ENCODE measurements at regions not wholly inside any gene's neighbourhood (a gene's known extent, or its start where the extent isn't known, plus 50 kb on each side); places are given as distances from the start of the nearest gene placed in this dataset.
A peak's percentile ranks its signal among the peaks of the same experiment; 100 is the strongest.

DNA sequence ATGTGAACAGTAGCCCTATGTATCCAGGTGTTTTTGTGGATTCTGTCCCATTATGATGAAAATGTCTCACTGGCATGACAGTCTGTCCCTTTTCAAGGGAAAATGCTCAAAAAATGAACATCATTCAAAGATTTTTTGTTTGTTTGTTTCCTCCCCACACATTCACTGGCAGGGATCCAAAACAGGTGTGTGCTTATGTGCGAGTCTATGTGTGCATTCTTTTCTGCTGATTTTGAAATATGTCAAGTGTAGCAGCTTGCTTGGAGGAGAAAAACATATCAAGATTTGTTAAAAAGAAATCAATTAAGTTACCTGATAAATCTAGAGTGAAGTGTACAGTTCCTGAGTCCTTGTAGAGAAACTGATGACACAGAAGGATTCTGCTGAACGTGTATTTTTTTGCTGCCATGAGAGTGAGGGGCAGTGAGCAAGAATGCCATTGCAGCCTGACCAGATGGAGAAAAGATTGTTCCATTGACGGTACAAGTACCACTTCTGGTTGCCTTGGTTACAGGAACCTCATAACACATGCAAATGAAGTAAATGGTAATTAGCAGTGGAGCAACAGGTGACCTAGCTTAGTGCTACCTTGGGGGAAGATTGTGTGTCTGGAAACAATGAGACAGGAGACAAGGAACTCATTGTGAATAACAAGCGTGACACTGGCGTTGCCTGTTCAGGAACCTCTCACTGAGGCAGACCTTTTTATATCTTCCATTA is 277.4 kb upstream of the PHYHIPL start:
- H3K9me3 ChIP-seq, result no peaks in the 10 kb centered on the region
- DNase-seq (no peak), ATAC-seq (peak; percentile 61 to 62)
- H3K4me3 ChIP-seq, result no peak overlapping the region
- no peak overlapping the region for H3K27ac ChIP-seq
- intact Hi-C loops (cut with DNase I), result no loop called here
- no peaks in the 10 kb centered on the region for H3K27me3 ChIP-seq (ENCODE audit: low read depth)
- no peaks in the 10 kb centered on the region for H3K36me3 ChIP-seq
- TF ChIP-seq, protein P1, sequence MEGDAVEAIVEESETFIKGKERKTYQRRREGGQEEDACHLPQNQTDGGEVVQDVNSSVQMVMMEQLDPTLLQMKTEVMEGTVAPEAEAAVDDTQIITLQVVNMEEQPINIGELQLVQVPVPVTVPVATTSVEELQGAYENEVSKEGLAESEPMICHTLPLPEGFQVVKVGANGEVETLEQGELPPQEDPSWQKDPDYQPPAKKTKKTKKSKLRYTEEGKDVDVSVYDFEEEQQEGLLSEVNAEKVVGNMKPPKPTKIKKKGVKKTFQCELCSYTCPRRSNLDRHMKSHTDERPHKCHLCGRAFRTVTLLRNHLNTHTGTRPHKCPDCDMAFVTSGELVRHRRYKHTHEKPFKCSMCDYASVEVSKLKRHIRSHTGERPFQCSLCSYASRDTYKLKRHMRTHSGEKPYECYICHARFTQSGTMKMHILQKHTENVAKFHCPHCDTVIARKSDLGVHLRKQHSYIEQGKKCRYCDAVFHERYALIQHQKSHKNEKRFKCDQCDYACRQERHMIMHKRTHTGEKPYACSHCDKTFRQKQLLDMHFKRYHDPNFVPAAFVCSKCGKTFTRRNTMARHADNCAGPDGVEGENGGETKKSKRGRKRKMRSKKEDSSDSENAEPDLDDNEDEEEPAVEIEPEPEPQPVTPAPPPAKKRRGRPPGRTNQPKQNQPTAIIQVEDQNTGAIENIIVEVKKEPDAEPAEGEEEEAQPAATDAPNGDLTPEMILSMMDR (IDR thresholded peaks at IDR 0.05), result no peak
- no peaks in the 10 kb centered on the region for H3K4me1 ChIP-seq

DNA sequence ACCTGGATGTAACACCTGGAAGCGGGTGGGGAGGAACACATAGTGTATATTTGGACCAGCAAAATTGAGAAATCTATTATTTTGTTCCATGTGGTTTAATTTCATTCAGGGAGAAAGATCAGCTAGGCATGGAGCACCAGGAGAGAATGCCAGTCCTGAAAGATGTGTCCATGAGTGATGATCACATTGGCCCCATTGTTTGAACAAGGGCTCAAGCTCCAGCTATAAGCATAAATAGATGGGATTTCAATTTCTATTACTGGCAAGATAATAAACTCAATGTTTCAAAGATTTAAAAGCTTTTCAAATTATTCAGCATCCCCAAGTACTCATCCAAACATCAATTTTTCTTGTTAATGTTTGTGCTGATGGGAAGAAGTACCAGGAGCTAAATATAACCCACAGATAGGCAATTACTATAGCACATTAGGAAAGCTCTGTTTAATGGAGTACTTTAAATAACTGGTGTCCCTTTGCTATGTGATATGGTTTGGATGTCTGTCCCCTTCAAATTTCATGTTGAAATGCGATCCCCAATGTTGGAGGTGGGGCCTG is 275.3 kb upstream of the PHYHIPL start:
- Histone ChIP-seq H3K9me3 (no peaks in the 10 kb centered on the region), H3K27ac (no peak overlapping the region), H3K27me3 (ENCODE audit: low read depth) (no peaks in the 10 kb centered on the region), H3K4me1 (no peaks in the 10 kb centered on the region), H3K36me3 (no peaks in the 10 kb centered on the region), H3K4me3 (no peak overlapping the region)
- DNase-seq, result no peak
- intact Hi-C loops (cut with DNase I), result no loop called here
- ATAC-seq, result no peak
- TF ChIP-seq, protein P1 (IDR thresholded peaks at IDR 0.05), result no peak

- Histone ChIP-seq H3K4me3 (no peak overlapping the region), H3K4me1 (no peaks in the 10 kb centered on the region), H3K9me3 (no peaks in the 10 kb centered on the region), H3K27ac (no peak overlapping the region), H3K36me3 (no peaks in the 10 kb centered on the region), H3K27me3 (ENCODE audit: low read depth) (no peaks in the 10 kb centered on the region)
- intact Hi-C loops (cut with DNase I), result no loop called here
- TF ChIP-seq, protein P1 (IDR thresholded peaks at IDR 0.05), result no peak
- no peak for ATAC-seq
- DNase-seq, result no peak
These were observed 273.4 kb upstream of the PHYHIPL start for GRCh38 chr10:58903071-58903470.

DNA sequence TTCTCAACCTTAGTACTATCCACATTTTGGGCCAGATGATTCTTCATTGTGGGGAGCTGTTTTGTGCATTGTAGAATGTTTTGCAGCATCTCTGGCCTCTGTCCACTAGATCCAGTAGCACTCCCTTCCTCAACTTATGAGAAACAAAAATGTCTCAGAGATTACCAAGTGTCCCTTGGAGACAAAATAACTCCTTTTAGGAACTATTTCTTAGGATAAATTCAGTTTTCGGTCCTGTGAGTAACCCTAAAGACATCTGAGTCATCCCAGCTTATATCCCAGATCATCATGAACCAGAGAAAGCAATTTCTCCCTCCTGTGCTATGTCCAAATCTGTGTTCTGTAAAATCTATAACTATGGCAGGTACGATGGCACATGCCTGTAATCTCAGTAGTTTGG is 266.6 kb upstream of the PHYHIPL start:
- Histone ChIP-seq H3K9me3 (no peaks in the 10 kb centered on the region), H3K4me1 (no peaks in the 10 kb centered on the region), H3K36me3 (no peaks in the 10 kb centered on the region), H3K27me3 (ENCODE audit: low read depth) (no peaks in the 10 kb centered on the region), H3K27ac (no peak overlapping the region), H3K4me3 (no peak overlapping the region)
- TF ChIP-seq, protein P1 (IDR thresholded peaks at IDR 0.05), result no peak
- ATAC-seq (no peak), DNase-seq (no peak)
- intact Hi-C loops (cut with DNase I), result no loop called here

GRCh38 chr10:58913717-58914116 is 262.7 kb upstream of the PHYHIPL start:
- intact Hi-C loops (cut with DNase I), result no loop called here
- Histone ChIP-seq H3K27me3 (ENCODE audit: low read depth) (no peaks in the 10 kb centered on the region), H3K9me3 (no peaks in the 10 kb centered on the region), H3K27ac (no peak overlapping the region), H3K36me3 (no peaks in the 10 kb centered on the region), H3K4me1 (no peaks in the 10 kb centered on the region), H3K4me3 (no peak overlapping the region)
- ATAC-seq, result no peak
- TF ChIP-seq, protein P1 (IDR thresholded peaks at IDR 0.05), result no peak
- no peak for DNase-seq

Data from lower lobe of right lung (tissue), 2 donors.